Thyroid gland (tissue), 4 donors: ENCODE measurements at regions not wholly inside any gene's neighbourhood (a gene's known extent, or its start where the extent isn't known, plus 50 kb on each side); places are given as distances from the start of the nearest gene placed in this dataset.
A peak's percentile ranks its signal among the peaks of the same experiment; 100 is the strongest.

Experiments used
- DNase-seq, 2 donors: peaks; one replicate each; pipeline ENCODE4 v3.0.0-alpha.2; 2019
- H3K27ac ChIP-seq, 3 donors: fragments of 200-600 bp; sonication (generic); 1 replicate in 2 of 3; 2 replicates in 1 of 3; pipeline ENCODE4 v1.5.1; 2016 to 2019; ENCODE audit warnings: mild to moderate bottlenecking in 1 of 3, moderate library complexity in 1 of 3
- H3K27me3 ChIP-seq: fragments of 200-600 bp; sonication (generic); one replicate; pipeline ENCODE4 v1.5.1; 2019
- H3K36me3 ChIP-seq, 2 donors: fragments of 200-600 bp; sonication (generic); one replicate each; pipeline ENCODE4 v1.5.1; 2016 to 2019
- H3K4me1 ChIP-seq, 2 donors: fragments of 200-600 bp; sonication (generic); one replicate each; pipeline ENCODE4 v1.5.1; 2017 to 2019
- H3K4me3 ChIP-seq, 3 donors: fragments of 200-600 bp; sonication (generic); replicated peaks in 1 of 3; 1 replicate in 2 of 3; 2 replicates in 1 of 3; pipeline ENCODE4 v1.5.1; 2016; ENCODE audit warnings: mild to moderate bottlenecking in 1 of 3
- H3K9me3 ChIP-seq: fragments of 200-600 bp; sonication (generic); one replicate; pipeline ENCODE4 v1.5.1; 2017
- CTCF ChIP-seq, 6 experiments: fragments of 200-600 bp in 3 of 6; fragments of 450-650 bp in 3 of 6; sonication (generic) in 3 of 6; IDR thresholded peaks; one replicate each; pipeline ENCODE4 v1.5.1; 2016 to 2019; ENCODE audit warnings: antibody characterized with exemption in 6 of 6, mild to moderate bottlenecking in 2 of 6, inconsistent platforms in 1 of 6, moderate library complexity in 1 of 6
- POLR2A ChIP-seq, 2 donors: fragments of 450-650 bp; IDR thresholded peaks; one replicate each; pipeline ENCODE4 v1.6.1; 2017; ENCODE audit warnings: antibody characterized with exemption in 2 of 2, mild to moderate bottlenecking in 2 of 2, moderate library complexity in 1 of 2
- WGBS, 2 donors: methylation state at CpG; one replicate each; pipeline ENCODE4 v1.1.5; 2017; 5-methylcytosine and 5-hydroxymethylcytosine counted together
- intact Hi-C: fragments of 100-400 bp; cut with DNase I; formaldehyde crosslinking; loops from one replicate; pipeline ENCODE4 v1.15.1; 2023

DNA sequence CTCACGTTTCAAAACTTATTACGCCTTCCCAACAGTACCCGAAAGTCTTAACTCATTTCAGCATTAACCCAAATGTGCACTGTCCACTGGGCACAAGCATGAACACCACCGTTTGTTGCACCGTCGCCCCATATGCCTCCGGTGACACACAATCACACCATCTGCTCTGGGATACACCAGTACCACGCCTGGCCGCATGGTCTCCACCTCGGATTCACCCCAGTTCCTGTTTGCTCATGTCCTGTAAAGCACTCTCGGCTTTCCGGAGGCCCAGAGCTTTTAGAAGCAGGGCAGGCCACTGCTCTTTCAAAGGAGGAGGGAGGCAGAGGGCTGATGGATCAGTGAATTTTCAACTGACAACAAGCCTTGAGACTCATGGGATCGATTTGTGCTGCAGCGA is 1570.0 kb upstream of the DEFB115 start:
- Histone ChIP-seq H3K27me3 (no peaks in the 10 kb centered on the region), H3K4me3 (no peak overlapping the region), H3K9me3 (no peaks in the 10 kb centered on the region), H3K27ac (no peak overlapping the region), H3K36me3 (no peaks in the 10 kb centered on the region), H3K4me1 (no peaks in the 10 kb centered on the region)
- DNase-seq: no peak
- WGBS, 2 donors: 84 to 90% methylated on average over 14 of the region's 14 CpGs
- TF ChIP-seq CTCF (IDR thresholded peaks at IDR 0.05): no peak
- TF ChIP-seq POLR2A (IDR thresholded peaks at IDR 0.05): no peak
- intact Hi-C loops: no loop called here

DNA sequence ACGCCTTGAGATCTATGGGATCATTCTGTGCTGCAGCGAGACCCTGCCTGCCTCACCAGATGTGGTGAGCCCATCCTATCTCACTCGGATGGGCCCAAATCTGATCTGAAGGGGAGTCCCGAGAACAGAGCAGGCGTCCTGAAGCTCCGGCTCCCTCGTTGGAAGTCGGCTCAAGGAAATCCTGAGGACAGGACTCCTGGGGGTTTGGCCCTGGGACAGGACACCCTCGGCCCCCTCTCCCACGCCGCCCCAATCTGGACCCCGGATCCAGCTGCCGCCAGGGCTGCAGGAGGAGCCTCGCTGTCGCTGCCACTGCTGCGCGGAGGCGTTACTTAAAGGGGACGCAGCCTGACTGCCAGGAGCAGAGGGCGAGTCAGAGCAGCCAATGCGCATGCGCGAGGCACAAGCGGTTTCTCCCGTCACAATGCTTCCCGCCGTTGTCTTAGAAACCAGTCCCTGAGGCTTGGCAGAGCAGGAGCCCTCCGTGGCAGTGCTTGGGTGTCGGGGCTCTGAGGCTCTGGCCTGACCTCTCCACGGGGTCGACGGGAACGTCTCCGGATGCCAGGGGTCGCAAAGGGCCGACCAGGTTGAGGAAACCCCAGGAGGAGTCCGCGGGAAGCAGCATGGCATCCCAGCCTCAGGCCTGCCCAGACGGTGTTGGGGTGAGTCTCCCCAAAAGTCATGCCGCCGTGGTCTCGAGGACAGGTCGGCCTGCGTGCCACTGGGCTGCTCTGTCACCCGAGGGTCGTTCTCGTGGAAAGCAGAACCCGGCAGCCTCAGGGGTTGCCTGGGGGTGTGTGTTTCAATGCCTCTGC is 1567.8 kb upstream of the DEFB115 start:
- Histone ChIP-seq H3K4me1 (no peaks in the 10 kb centered on the region), H3K36me3 (no peaks in the 10 kb centered on the region), H3K27me3 (no peaks in the 10 kb centered on the region), H3K4me3 (no peak overlapping the region), H3K27ac (no peak overlapping the region), H3K9me3 (no peaks in the 10 kb centered on the region)
- TF ChIP-seq POLR2A (IDR thresholded peaks at IDR 0.05) (no peak), CTCF (IDR thresholded peaks at IDR 0.05) (no peak)
- intact Hi-C loops: no loop called here
- DNase-seq: peak in 1 of 2 donors; percentile 4
- WGBS, 2 donors: 55 to 72% methylated on average over 13 to 14 of the region's 48 CpGs

DNA sequence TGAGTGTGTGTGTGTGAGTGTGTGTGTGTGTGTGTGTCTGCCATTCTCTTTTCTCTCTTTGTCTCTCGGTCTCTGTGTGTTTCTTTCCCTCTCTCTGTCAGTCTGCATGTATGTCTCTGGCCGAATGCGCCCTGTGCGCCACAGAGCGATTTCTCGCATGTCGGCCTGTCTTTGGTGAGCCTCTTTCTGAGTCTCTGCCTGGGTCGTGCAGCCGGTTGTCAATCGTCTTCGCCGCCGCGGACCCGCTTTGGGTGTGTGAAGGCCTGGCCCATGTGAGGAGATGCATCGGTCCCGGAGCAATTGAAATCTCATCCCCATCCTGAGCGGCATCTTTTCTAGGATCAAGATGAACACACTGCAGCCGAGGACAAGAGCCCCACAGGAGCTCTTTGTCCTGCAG is 1567.2 kb upstream of the DEFB115 start:
- H3K4me3 ChIP-seq: no peak overlapping the region
- no peaks in the 10 kb centered on the region for H3K27me3 ChIP-seq
- H3K4me1 ChIP-seq: no peaks in the 10 kb centered on the region
- H3K36me3 ChIP-seq: no peaks in the 10 kb centered on the region
- WGBS, 2 donors: 88 to 91% methylated on average over 19 of the region's 19 CpGs
- TF ChIP-seq CTCF (IDR thresholded peaks at IDR 0.05) (no peak), POLR2A (IDR thresholded peaks at IDR 0.05) (no peak)
- no peaks in the 10 kb centered on the region for H3K9me3 ChIP-seq
- intact Hi-C loops: no loop called here
- no peak for DNase-seq
- no peak overlapping the region for H3K27ac ChIP-seq

DNA sequence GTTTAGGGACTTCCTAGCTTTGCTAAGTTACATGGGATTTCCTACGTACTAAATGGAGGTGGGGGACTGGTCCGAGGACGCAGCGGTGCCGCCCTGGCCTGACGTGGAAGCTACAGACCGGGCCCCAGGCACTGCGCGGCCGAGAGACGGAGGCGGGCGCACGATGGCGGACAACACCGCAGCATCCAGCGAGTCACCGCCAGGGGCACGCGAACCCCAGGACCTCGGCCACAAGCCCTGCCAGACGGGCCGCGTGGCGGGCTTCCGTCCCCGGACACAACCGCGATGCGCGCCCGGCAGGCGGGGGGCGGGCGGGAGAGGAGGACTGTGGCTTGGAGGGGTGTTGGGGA is 1516.9 kb upstream of the DEFB115 start:
- intact Hi-C loops: no loop called here
- no peaks in the 10 kb centered on the region for H3K27me3 ChIP-seq
- no peaks in the 10 kb centered on the region for H3K36me3 ChIP-seq
- no peak for DNase-seq
- H3K4me3 ChIP-seq: no peak overlapping the region
- H3K4me1 ChIP-seq: no peaks in the 10 kb centered on the region
- TF ChIP-seq CTCF (IDR thresholded peaks at IDR 0.05) (no peak), POLR2A (IDR thresholded peaks at IDR 0.05) (no peak)
- no peaks in the 10 kb centered on the region for H3K9me3 ChIP-seq
- no peak overlapping the region for H3K27ac ChIP-seq
- 6 to 59% methylated on average over 7 to 15 of the region's 35 CpGs for WGBS, 2 donors

GRCh38 chr20:29740951-29741593 is 1516.4 kb upstream of the DEFB115 start:
- no peaks in the 10 kb centered on the region for H3K36me3 ChIP-seq
- H3K4me1 ChIP-seq: no peaks in the 10 kb centered on the region
- DNase-seq: no peak
- TF ChIP-seq CTCF (IDR thresholded peaks at IDR 0.05): no peak
- no peak for TF ChIP-seq POLR2A (IDR thresholded peaks at IDR 0.05)
- no peaks in the 10 kb centered on the region for H3K9me3 ChIP-seq
- 34 to 54% methylated on average over 5 to 16 of the region's 51 CpGs for WGBS, 2 donors
- no peak overlapping the region for H3K27ac ChIP-seq
- H3K27me3 ChIP-seq: no peaks in the 10 kb centered on the region
- no peak overlapping the region for H3K4me3 ChIP-seq
- intact Hi-C loops: no loop called here
